ENCODE measurements at regions not wholly inside any gene's neighbourhood (a gene's known extent, or its start where the extent isn't known, plus 50 kb on each side); places are given as distances from the start of the nearest gene placed in this dataset.

GRCh38 chr6:121839896-121840295, 404.4 kb downstream of the GJA1 start:
- no peak overlapping the region for H3K9ac ChIP-seq (ENCODE audit: extremely low read depth, insufficient read length, low read length)
- H4K8ac ChIP-seq (replicated peaks; ENCODE audit: insufficient read length, low read depth, low read length), result no peak overlapping the region
- no peak overlapping the region for H3K56ac ChIP-seq (ENCODE audit: insufficient read length, low read depth, low read length)
- H3K79me1 ChIP-seq (ENCODE audit: insufficient read depth, low read depth, low read length, poor library complexity, severe bottlenecking), result no peaks in the 10 kb centered on the region
- no peaks in the 10 kb centered on the region for H4K20me1 ChIP-seq (ENCODE audit: control insufficient read depth, insufficient read depth, insufficient read length)
- no peak overlapping the region for H3K18ac ChIP-seq (ENCODE audit: insufficient read length, low read depth, low read length)
- no peak overlapping the region for H4K5ac ChIP-seq (ENCODE audit: insufficient read length, low read depth, low read length)
- no peaks in the 10 kb centered on the region for H3K79me2 ChIP-seq (ENCODE audit: insufficient read depth, low read length)
- no peak overlapping the region for H3K14ac ChIP-seq (ENCODE audit: insufficient read depth, low read length)
- H2BK20ac ChIP-seq (ENCODE audit: low read depth, low read length, poor library complexity, severe bottlenecking), result no peak overlapping the region
- H2BK120ac ChIP-seq (ENCODE audit: low read depth, low read length, poor library complexity, severe bottlenecking), result no peak overlapping the region
- no peaks in the 10 kb centered on the region for H3K9me3 Mint-ChIP-seq
- no peaks in the 10 kb centered on the region for H3K4me1 ChIP-seq (ENCODE audit: insufficient read depth, low read length)
- no peaks in the 10 kb centered on the region for H3K9me3 ChIP-seq (ENCODE audit: control insufficient read depth, low read depth, low read length)
- no CpG with 5 or more reads among the region's 1 CpG for WGBS (ENCODE audit: extremely low coverage, insufficient read length, low lambda C conversion rate)
- no peaks in the 10 kb centered on the region for H3K27me3 ChIP-seq (ENCODE audit: insufficient read depth, low read length)
- no peak overlapping the region for H2BK12ac ChIP-seq (ENCODE audit: insufficient read length, low read depth, low read length)
- H3K23ac ChIP-seq (ENCODE audit: insufficient read length, low read depth, low read length), result no peak overlapping the region
- H3K4me3 Mint-ChIP-seq, result no peak overlapping the region
- H3K27me3 Mint-ChIP-seq (ENCODE audit: low read depth), result no peaks in the 10 kb centered on the region
- peaks cover 0 to 2% (median 0%) of the 10 kb centered on the region in 3 experiments; a peak in 1 of 7 replicates for H3K36me3 Mint-ChIP-seq (ENCODE audit: insufficient read depth in 1 of 3, low read depth in 3 of 3)
- H3K23me2 ChIP-seq (ENCODE audit: insufficient read length, low read depth, low read length, poor library complexity, severe bottlenecking), result no peaks in the 10 kb centered on the region
- no peak overlapping the region for H3K4ac ChIP-seq (ENCODE audit: low read depth, low read length)
- no peak overlapping the region for H2BK5ac ChIP-seq (ENCODE audit: insufficient read length, low read length)
- H3K4me2 ChIP-seq (ENCODE audit: insufficient read depth, insufficient read length, low read length), result no peak overlapping the region
- no peak overlapping the region for H2AK5ac ChIP-seq (ENCODE audit: insufficient read length, low read length)
- no peak for DNase-seq
- H3K27ac Mint-ChIP-seq, result no peak overlapping the region
- H3K27ac ChIP-seq (ENCODE audit: insufficient read length, low read depth, low read length), result no peak overlapping the region
- no peak overlapping the region for H4K91ac ChIP-seq (ENCODE audit: insufficient read length, low read depth, low read length)
- H2AFZ ChIP-seq (ENCODE audit: low read length), result no peak overlapping the region
- H3T11ph ChIP-seq (ENCODE audit: low read length), result no peak overlapping the region
- no peak for TF ChIP-seq CTCF (conservative IDR thresholded peaks at IDR 0.05)
- no peaks in the 10 kb centered on the region for H3K4me1 Mint-ChIP-seq
- no peak overlapping the region for H2BK15ac ChIP-seq (ENCODE audit: low read depth, low read length)

All from H9 (cell line).